ENCODE measurements at regions not wholly inside any gene's neighbourhood (a gene's known extent, or its start where the extent isn't known, plus 50 kb on each side); places are given as distances from the start of the nearest gene placed in this dataset.

DNA sequence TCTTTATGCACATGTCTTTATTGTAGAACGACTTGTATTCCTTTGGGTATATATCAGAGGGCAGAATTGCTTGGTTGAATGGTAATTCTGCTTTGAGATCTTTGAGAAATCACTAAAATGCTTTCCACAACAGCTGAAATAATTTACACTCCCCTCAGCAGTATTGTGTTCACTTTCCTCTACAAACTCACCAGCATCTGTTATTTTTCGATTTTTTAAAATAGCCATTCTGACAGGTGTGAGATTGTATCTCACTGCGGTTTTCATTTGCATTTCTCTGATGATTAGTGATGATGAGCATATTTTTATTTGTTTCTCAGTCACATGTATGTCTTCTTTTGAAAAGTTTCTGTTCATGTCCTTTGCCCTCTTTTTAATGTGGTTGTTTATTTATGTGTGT lies 459.8 kb downstream of the PABPC4L start:
- Histone ChIP-seq H3F3A (ENCODE audit: low read length, unreplicated experiment) (no peaks in the 10 kb centered on the region), H3K9ac (ENCODE audit: low read length) (no peak overlapping the region), H3K9me2 (replicated peaks; ENCODE audit: low read length) (no peaks in the 10 kb centered on the region), H3K27ac (ENCODE audit: low read length) (no peak overlapping the region), H3K4me3 (ENCODE audit: low read length) (no peak overlapping the region), H4K20me1 (ENCODE audit: low read length) (no peaks in the 10 kb centered on the region), H3K9me3 (ENCODE audit: low read length) (no peaks in the 10 kb centered on the region), H3K36me3 (ENCODE audit: low read depth, low read length) (no peaks in the 10 kb centered on the region), H3K27me3 (ENCODE audit: low read length) (no peaks in the 10 kb centered on the region), H3K79me2 (ENCODE audit: low read length) (no peaks in the 10 kb centered on the region), H3K4me2 (ENCODE audit: low read length) (no peak overlapping the region), H2AFZ (ENCODE audit: low read length) (no peak overlapping the region), H3K4me1 (ENCODE audit: insufficient read depth, low read length) (no peaks in the 10 kb centered on the region)
- no peak for TF ChIP-seq CTCF (conservative IDR thresholded peaks at IDR 0.05; ENCODE audit: low read depth, low read length)
- TF ChIP-seq EZH2 (IDR thresholded peaks at IDR 0.05; ENCODE audit: low read length, unreplicated experiment) = no peak
- no peak for TF ChIP-seq EZH2phosphoT487 (IDR thresholded peaks at IDR 0.05; ENCODE audit: borderline replicate concordance, low read length)
- ChIA-PET CTCF (no interaction called here), POLR2A (ENCODE audit: unreplicated experiment) (no interaction called here)
- no TSS peak for BruUV-seq (replicated peaks)
- ATAC-seq = no peak
- intact Hi-C loops (cut with micrococcal nuclease) = no loop called here
- no peak for DNase-seq

DNA sequence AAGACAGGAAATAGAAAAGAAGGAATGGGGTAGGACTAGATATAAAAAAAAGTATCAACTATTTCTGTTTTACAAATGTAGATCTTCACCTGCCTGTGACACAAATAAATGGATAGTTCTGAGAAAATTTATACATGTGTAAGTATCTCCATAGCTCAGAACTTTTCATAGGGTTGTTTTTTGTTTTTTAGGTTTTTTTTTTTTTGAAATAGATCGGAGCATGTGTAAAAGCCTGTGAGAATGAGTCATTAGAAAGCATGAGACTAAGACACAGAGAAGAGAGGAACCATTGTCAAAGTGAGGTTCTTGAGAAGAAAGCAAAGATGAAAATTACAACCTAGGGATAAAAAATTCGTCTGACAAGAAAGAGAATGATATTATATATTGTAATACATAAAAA lies 481.6 kb downstream of the PABPC4L start:
- Histone ChIP-seq H4K20me1 (ENCODE audit: low read length) (no peaks in the 10 kb centered on the region), H3K27ac (ENCODE audit: low read length) (no peak overlapping the region), H3F3A (ENCODE audit: low read length, unreplicated experiment) (no peaks in the 10 kb centered on the region), H3K79me2 (ENCODE audit: low read length) (no peaks in the 10 kb centered on the region), H3K9me3 (ENCODE audit: low read length) (no peaks in the 10 kb centered on the region), H3K4me2 (ENCODE audit: low read length) (no peak overlapping the region), H3K9me2 (replicated peaks; ENCODE audit: low read length) (no peaks in the 10 kb centered on the region), H3K27me3 (ENCODE audit: low read length) (no peaks in the 10 kb centered on the region), H3K4me1 (ENCODE audit: insufficient read depth, low read length) (no peaks in the 10 kb centered on the region), H3K9ac (ENCODE audit: low read length) (no peak overlapping the region), H3K36me3 (ENCODE audit: low read depth, low read length) (no peaks in the 10 kb centered on the region), H2AFZ (ENCODE audit: low read length) (no peak overlapping the region), H3K4me3 (ENCODE audit: low read length) (no peak overlapping the region)
- no peak for DNase-seq
- no peak for TF ChIP-seq EZH2phosphoT487 (IDR thresholded peaks at IDR 0.05; ENCODE audit: borderline replicate concordance, low read length)
- TF ChIP-seq CTCF (conservative IDR thresholded peaks at IDR 0.05; ENCODE audit: low read depth, low read length) = no peak
- ChIA-PET CTCF (no interaction called here), POLR2A (ENCODE audit: unreplicated experiment) (no interaction called here)
- no TSS peak for BruUV-seq (replicated peaks)
- no peak for ATAC-seq
- intact Hi-C loops (cut with micrococcal nuclease) = no loop called here

DNA sequence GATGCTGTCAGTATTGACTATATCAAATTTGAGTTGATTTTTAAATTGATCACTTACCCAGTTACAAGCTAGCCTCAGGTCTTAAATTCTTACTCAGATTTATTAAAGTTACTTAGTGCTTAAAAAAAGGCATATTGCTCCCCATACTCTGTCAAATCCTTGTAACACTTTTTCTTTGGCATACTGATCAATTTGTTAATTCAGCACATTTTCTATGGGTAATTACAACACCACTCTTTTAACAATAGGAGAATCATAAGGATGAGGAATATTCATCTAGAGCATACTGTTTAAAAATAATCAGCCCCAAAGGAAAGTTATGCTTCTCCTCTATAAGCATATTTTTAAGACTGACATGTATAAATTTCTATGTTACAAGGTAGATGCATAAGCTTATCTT lies 482.5 kb downstream of the PABPC4L start:
- no peaks in the 10 kb centered on the region for H3K9me3 ChIP-seq (ENCODE audit: low read length)
- no peak for TF ChIP-seq EZH2 (IDR thresholded peaks at IDR 0.05; ENCODE audit: low read length, unreplicated experiment)
- TF ChIP-seq CTCF (conservative IDR thresholded peaks at IDR 0.05; ENCODE audit: low read depth, low read length) = no peak
- no peak for TF ChIP-seq EZH2phosphoT487 (IDR thresholded peaks at IDR 0.05; ENCODE audit: borderline replicate concordance, low read length)
- no peak overlapping the region for H3K4me3 ChIP-seq (ENCODE audit: low read length)
- DNase-seq (no peak), ATAC-seq (no peak)
- no peaks in the 10 kb centered on the region for H3K4me1 ChIP-seq (ENCODE audit: insufficient read depth, low read length)
- H3K27me3 ChIP-seq (ENCODE audit: low read length) = no peaks in the 10 kb centered on the region
- no peaks in the 10 kb centered on the region for H3K36me3 ChIP-seq (ENCODE audit: low read depth, low read length)
- H3K9me2 ChIP-seq (replicated peaks; ENCODE audit: low read length) = no peaks in the 10 kb centered on the region
- H3K27ac ChIP-seq (ENCODE audit: low read length) = no peak overlapping the region
- no peaks in the 10 kb centered on the region for H4K20me1 ChIP-seq (ENCODE audit: low read length)
- no TSS peak for BruUV-seq (replicated peaks)
- no peak overlapping the region for H3K4me2 ChIP-seq (ENCODE audit: low read length)
- no peaks in the 10 kb centered on the region for H3K79me2 ChIP-seq (ENCODE audit: low read length)
- no peaks in the 10 kb centered on the region for H3F3A ChIP-seq (ENCODE audit: low read length, unreplicated experiment)
- no peak overlapping the region for H2AFZ ChIP-seq (ENCODE audit: low read length)
- POLR2A ChIA-PET (ENCODE audit: unreplicated experiment) = no interaction called here
- CTCF ChIA-PET = no interaction called here
- H3K9ac ChIP-seq (ENCODE audit: low read length) = no peak overlapping the region
- intact Hi-C loops (cut with micrococcal nuclease) = no loop called here

Measured in PC-3 (cell line).